OCI-LY1 (cell line): ENCODE measurements at regions not wholly inside any gene's neighbourhood (a gene's known extent, or its start where the extent isn't known, plus 50 kb on each side); places are given as distances from the start of the nearest gene placed in this dataset.

Experiments
- H2AFZ ChIP-seq: fragments of 200-600 bp; sonication (generic), shearing (Covaris generic); 2 replicates; pipeline ENCODE4 v1.6.0; 2014; ENCODE audit warnings: antibody characterized with exemption, mild to moderate bottlenecking, low read length
- H3F3A ChIP-seq: fragments of 200-600 bp; sonication (generic), shearing (Covaris generic); 2 replicates; pipeline ENCODE4 v1.6.0; 2014; ENCODE audit warnings: mild to moderate bottlenecking, antibody characterized with exemption, low read length, moderate library complexity; ENCODE audit not compliant: insufficient read depth
- H3K27ac ChIP-seq: fragments of 200-600 bp; sonication (generic); 2 replicates; pipeline ENCODE4 v1.5.1; 2014; ENCODE audit warnings: low read length, mixed run types, mild to moderate bottlenecking, low read depth; ENCODE audit not compliant: poor library complexity, severe bottlenecking
- H3K27me3 ChIP-seq: fragments of 200-600 bp; sonication (generic); 2 replicates; pipeline ENCODE4 v1.6.0; 2014; ENCODE audit warnings: antibody characterized with exemption, mild to moderate bottlenecking, low read length, moderate library complexity; ENCODE audit not compliant: insufficient read depth
- H3K36me3 ChIP-seq: fragments of 200-600 bp; sonication (generic); 2 replicates; pipeline ENCODE4 v1.6.1; 2014; ENCODE audit warnings: mild to moderate bottlenecking, antibody characterized with exemption, low read length, moderate library complexity, mixed read lengths; ENCODE audit not compliant: insufficient read depth
- H3K4me1 ChIP-seq: fragments of 200-600 bp; sonication (generic); 2 replicates; pipeline ENCODE4 v1.5.1; 2014; ENCODE audit warnings: mild to moderate bottlenecking, low read length, moderate library complexity; ENCODE audit not compliant: insufficient read depth, severe bottlenecking
- H3K4me2 ChIP-seq: fragments of 200-600 bp; sonication (generic), shearing (Covaris generic); 2 replicates; pipeline ENCODE4 v1.6.1; 2014; ENCODE audit warnings: low read length
- H3K4me3 ChIP-seq: fragments of 200-600 bp; sonication (generic); 2 replicates; pipeline ENCODE4 v1.5.1; 2014; ENCODE audit warnings: low read length, low read depth, mild to moderate bottlenecking, mixed read lengths; ENCODE audit not compliant: poor library complexity, severe bottlenecking
- H3K79me2 ChIP-seq: fragments of 200-600 bp; shearing (Covaris generic); 2 replicates; pipeline ENCODE4 v1.6.1; 2016; ENCODE audit warnings: mixed run types, low read length, mixed read lengths; ENCODE audit not compliant: insufficient read depth
- H3K9ac ChIP-seq: fragments of 200-600 bp; sonication (generic), shearing (Covaris generic); 2 replicates; pipeline ENCODE4 v1.6.1; 2014; ENCODE audit warnings: mild to moderate bottlenecking, low read length, mixed read lengths
- H3K9me2 ChIP-seq: fragments of 200-600 bp; sonication (generic), shearing (Covaris generic); 2 replicates; pipeline ENCODE4 v1.6.1; 2014; ENCODE audit warnings: low read depth, mild to moderate bottlenecking, low read length, mixed read lengths
- H3K9me3 ChIP-seq: fragments of 200-600 bp; shearing (Covaris generic); 2 replicates; pipeline ENCODE4 v1.6.1; 2014; ENCODE audit warnings: low read length, mixed read lengths
- H4K20me1 ChIP-seq: fragments of 200-600 bp; sonication (generic), shearing (Covaris generic); 2 replicates; pipeline ENCODE4 v1.6.0; 2016; ENCODE audit warnings: mild to moderate bottlenecking, low read length; ENCODE audit not compliant: insufficient read depth
- CTCF ChIP-seq: fragments of 200-600 bp; sonication (generic), shearing (Covaris generic); IDR thresholded peaks from 2 replicates; pipeline ENCODE4 v1.5.1; 2017; ENCODE audit warnings: mild to moderate bottlenecking, antibody characterized with exemption, low read length, moderate library complexity, mixed read lengths
- EZH2 ChIP-seq: fragments of 200-600 bp; sonication (generic), shearing (Covaris generic); IDR thresholded peaks from 2 replicates; pipeline ENCODE4 v1.8.0; 2017; ENCODE audit warnings: borderline replicate concordance, mixed run types, mild to moderate bottlenecking, antibody characterized with exemption, low read length, moderate library complexity, mixed read lengths

DNA sequence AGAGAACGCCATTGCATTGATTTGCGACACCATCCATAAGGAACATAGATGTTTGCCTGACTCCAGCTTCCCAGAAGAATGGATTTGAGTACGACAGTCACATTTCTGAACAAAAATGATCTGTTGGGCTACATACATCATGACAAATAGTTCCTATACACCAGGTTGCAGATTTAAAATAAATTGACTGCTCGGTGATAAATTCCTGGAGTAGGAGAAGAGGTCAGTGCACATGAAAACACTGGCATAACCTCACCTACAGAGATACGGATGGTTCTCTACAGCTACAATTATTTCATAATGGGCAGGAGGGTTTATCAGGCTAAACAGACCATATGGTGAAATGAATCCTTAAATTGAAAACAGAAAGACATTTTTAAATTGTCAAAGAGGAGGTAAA lies 316.5 kb upstream of the ADARB2 start:
- H3F3A ChIP-seq = no peaks in the 10 kb centered on the region
- no peaks in the 10 kb centered on the region for H3K79me2 ChIP-seq
- no peaks in the 10 kb centered on the region for H3K27me3 ChIP-seq
- H3K4me3 ChIP-seq = no peak overlapping the region
- no peaks in the 10 kb centered on the region for H3K36me3 ChIP-seq
- H3K4me2 ChIP-seq = no peak overlapping the region
- H4K20me1 ChIP-seq = no peaks in the 10 kb centered on the region
- TF ChIP-seq EZH2 (no peak), CTCF (no peak)
- H3K9me2 ChIP-seq = no peaks in the 10 kb centered on the region
- H3K4me1 ChIP-seq = no peaks in the 10 kb centered on the region
- H3K27ac ChIP-seq = no peak overlapping the region
- H3K9ac ChIP-seq = no peak overlapping the region
- no peak overlapping the region for H2AFZ ChIP-seq
- no peaks in the 10 kb centered on the region for H3K9me3 ChIP-seq

- H3K9me3 ChIP-seq = no peaks in the 10 kb centered on the region
- H3K36me3 ChIP-seq = no peaks in the 10 kb centered on the region
- H3K27ac ChIP-seq = no peak overlapping the region
- H2AFZ ChIP-seq = no peak overlapping the region
- no peak overlapping the region for H3K4me2 ChIP-seq
- H3K79me2 ChIP-seq = no peaks in the 10 kb centered on the region
- no peak overlapping the region for H3K4me3 ChIP-seq
- H3K9me2 ChIP-seq = no peaks in the 10 kb centered on the region
- no peaks in the 10 kb centered on the region for H3K4me1 ChIP-seq
- H3K9ac ChIP-seq = no peak overlapping the region
- TF ChIP-seq EZH2 = no peak
- no peak for TF ChIP-seq CTCF
- H3F3A ChIP-seq = no peaks in the 10 kb centered on the region
- H4K20me1 ChIP-seq = no peaks in the 10 kb centered on the region
- no peaks in the 10 kb centered on the region for H3K27me3 ChIP-seq
Observed at GRCh38 chr10:2051108-2051507, 313.8 kb upstream of the ADARB2 start.

GRCh38 chr10:2049560-2049959 lies 312.2 kb upstream of the ADARB2 start:
- H3K9me3 ChIP-seq = no peaks in the 10 kb centered on the region

More at GRCh38 chr10:2049560-2049959, 312.2 kb upstream of the ADARB2 start:
- H3K27me3 ChIP-seq = no peaks in the 10 kb centered on the region
- TF ChIP-seq EZH2 (no peak), CTCF (no peak)
- H3K36me3 ChIP-seq = no peaks in the 10 kb centered on the region
- H3K4me2 ChIP-seq = no peak overlapping the region
- H3K4me1 ChIP-seq = no peaks in the 10 kb centered on the region
- H3K9ac ChIP-seq = no peak overlapping the region
- no peak overlapping the region for H3K4me3 ChIP-seq
- no peaks in the 10 kb centered on the region for H3K9me2 ChIP-seq
- no peaks in the 10 kb centered on the region for H3F3A ChIP-seq
- H4K20me1 ChIP-seq = no peaks in the 10 kb centered on the region
- no peaks in the 10 kb centered on the region for H3K79me2 ChIP-seq
- no peak overlapping the region for H2AFZ ChIP-seq
- H3K27ac ChIP-seq = no peak overlapping the region
